Left ventricle myocardium inferior (tissue), 1 donor: ENCODE measurements at regions not wholly inside any gene's neighbourhood (a gene's known extent, or its start where the extent isn't known, plus 50 kb on each side); places are given as distances from the start of the nearest gene placed in this dataset.

Experiments used
- DNase-seq: peaks from one replicate; pipeline ENCODE4 v3.0.0-alpha.2; 2020
- H3K27ac ChIP-seq: fragments of 200-600 bp; replicated peaks from 2 replicates; pipeline ENCODE4 v1.8.0; 2021
- H3K27me3 ChIP-seq: fragments of 200-600 bp; 2 replicates; pipeline ENCODE4 v1.8.0; 2021; ENCODE audit warnings: low read depth
- H3K36me3 ChIP-seq: fragments of 200-600 bp; 2 replicates; pipeline ENCODE4 v1.8.0; 2021
- H3K4me1 ChIP-seq: fragments of 200-600 bp; 2 replicates; pipeline ENCODE4 v1.8.0; 2021
- H3K4me3 ChIP-seq: fragments of 200-600 bp; 2 replicates; pipeline ENCODE4 v1.8.0; 2021; ENCODE audit warnings: mild to moderate bottlenecking, moderate library complexity
- H3K9me3 ChIP-seq: fragments of 200-600 bp; replicated peaks from 2 replicates; pipeline ENCODE4 v1.8.0; 2021
- CTCF ChIP-seq: fragments of 200-600 bp; IDR thresholded peaks from 2 replicates; pipeline ENCODE4 v1.8.0; 2021; ENCODE audit warnings: antibody characterized with exemption, mild to moderate bottlenecking, borderline replicate concordance
- intact Hi-C: fragments of 100-400 bp; cut with micrococcal nuclease; formaldehyde crosslinking; loops from one replicate; pipeline ENCODE4 v1.11.0; 2022
- donor health status: DM: no; HTN: yes; CAD: no; lungs with severe emphysema.

- intact Hi-C loops: no loop called here
- no peaks in the 10 kb centered on the region for H3K4me1 ChIP-seq
- TF ChIP-seq CTCF: no peak
- no peaks in the 10 kb centered on the region for H3K27me3 ChIP-seq
- no peak for DNase-seq
- no peaks in the 10 kb centered on the region for H3K9me3 ChIP-seq
- H3K27ac ChIP-seq: no peak overlapping the region
- H3K36me3 ChIP-seq: no peaks in the 10 kb centered on the region
- no peak overlapping the region for H3K4me3 ChIP-seq
These were observed 365.3 kb downstream of the MTRR start for GRCh38 chr5:8234179-8234770.

- H3K4me1 ChIP-seq: no peaks in the 10 kb centered on the region
- H3K27ac ChIP-seq: no peak overlapping the region
- intact Hi-C loops: no loop called here
- no peak for TF ChIP-seq CTCF
- no peaks in the 10 kb centered on the region for H3K9me3 ChIP-seq
- DNase-seq: no peak
- H3K36me3 ChIP-seq: no peaks in the 10 kb centered on the region
- no peaks in the 10 kb centered on the region for H3K27me3 ChIP-seq
- H3K4me3 ChIP-seq: no peak overlapping the region
These were observed 369.1 kb downstream of the MTRR start for GRCh38 chr5:8238080-8238479.

- no peak for TF ChIP-seq CTCF
- H3K27me3 ChIP-seq: no peaks in the 10 kb centered on the region
These were observed 370.2 kb downstream of the MTRR start for GRCh38 chr5:8239198-8239597.

GRCh38 chr5:8239646-8240045, 370.7 kb downstream of the MTRR start:
- TF ChIP-seq CTCF: no peak
- no peak for DNase-seq
- Histone ChIP-seq H3K9me3 (peaks cover 6% of the 10 kb centered on the region), H3K4me3 (no peak overlapping the region), H3K27ac (no peak overlapping the region), H3K4me1 (no peaks in the 10 kb centered on the region), H3K27me3 (no peaks in the 10 kb centered on the region), H3K36me3 (no peaks in the 10 kb centered on the region)
- intact Hi-C loops: no loop called here

More at GRCh38 chr5:8239198-8239597, 370.2 kb downstream of the MTRR start:
- H3K27ac ChIP-seq: no peak overlapping the region
- intact Hi-C loops: no loop called here
- H3K36me3 ChIP-seq: no peaks in the 10 kb centered on the region
- H3K9me3 ChIP-seq: peaks cover 2% of the 10 kb centered on the region
- no peak overlapping the region for H3K4me3 ChIP-seq
- no peaks in the 10 kb centered on the region for H3K4me1 ChIP-seq
- no peak for DNase-seq

GRCh38 chr5:8241076-8241475, 372.1 kb downstream of the MTRR start:
- intact Hi-C loops: no loop called here
- TF ChIP-seq CTCF: no peak
- no peaks in the 10 kb centered on the region for H3K4me1 ChIP-seq
- peaks cover 7% of the 10 kb centered on the region for H3K9me3 ChIP-seq
- no peak overlapping the region for H3K4me3 ChIP-seq
- H3K27ac ChIP-seq: no peak overlapping the region
- DNase-seq: no peak
- H3K36me3 ChIP-seq: no peaks in the 10 kb centered on the region
- H3K27me3 ChIP-seq: no peaks in the 10 kb centered on the region
